CD4-positive, alpha-beta T cell treated with Interleukin-2 at 100 ng/mL for 4 hours (primary cell): ENCODE measurements at regions not wholly inside any gene's neighbourhood (a gene's known extent, or its start where the extent isn't known, plus 50 kb on each side); places are given as distances from the start of the nearest gene placed in this dataset.

ENCODE experiments used
- DNase-seq: peaks from one replicate; pipeline ENCODE4 v3.0.0-alpha.2; 2020; ENCODE audit warnings: low spot score

DNA sequence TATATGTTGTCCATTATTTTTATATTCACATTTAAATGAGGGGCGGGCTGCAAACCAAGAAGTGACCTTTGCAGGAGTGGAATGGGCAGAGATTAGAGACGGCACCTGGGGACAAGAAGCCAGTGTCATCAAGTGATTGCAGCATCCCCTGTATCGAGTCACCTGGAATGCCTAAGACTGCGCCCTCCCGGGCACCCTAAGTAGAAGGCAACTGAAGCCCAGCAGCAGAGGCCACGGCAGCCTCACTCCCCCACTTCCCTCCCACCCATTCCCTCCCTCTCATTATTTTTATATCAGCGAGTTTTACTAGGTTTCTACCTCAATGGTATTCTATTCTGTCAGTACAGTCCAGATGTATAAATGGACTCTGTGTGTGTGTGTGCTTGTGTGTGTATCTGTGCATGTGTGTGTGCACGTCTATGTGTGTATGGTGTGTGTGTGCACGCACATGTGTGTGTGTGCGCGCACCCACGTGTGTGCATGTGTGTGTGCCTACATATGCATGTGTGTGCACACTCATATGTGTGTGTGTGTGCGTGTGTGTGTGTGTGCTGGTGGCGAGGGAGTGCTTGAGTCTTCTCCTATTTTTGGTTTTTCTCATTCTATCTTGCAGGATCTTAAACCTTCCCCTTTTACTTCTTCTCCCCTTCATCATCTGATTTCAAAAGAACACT, 106.8 kb upstream of the SLC66A3 start:
- no peak for DNase-seq

DNA sequence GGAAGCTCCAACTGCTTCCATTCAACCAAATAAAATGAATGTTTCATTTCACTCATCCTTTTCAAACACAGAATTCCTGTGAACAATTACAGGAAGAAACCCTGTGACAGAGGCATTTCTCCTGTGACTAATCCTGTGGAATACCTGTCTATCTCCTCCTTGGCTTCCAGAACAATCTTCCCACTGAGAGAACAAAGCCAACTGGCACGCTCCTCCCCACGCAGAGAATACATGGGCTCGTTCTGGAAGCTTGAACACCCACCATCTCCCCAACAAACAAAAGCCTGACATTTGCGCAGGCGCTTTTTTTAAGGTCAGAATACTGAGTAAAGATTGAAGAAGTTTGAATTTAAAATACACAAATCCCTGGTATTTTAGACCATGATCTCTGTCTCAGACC, 104.7 kb upstream of the SLC66A3 start:
- DNase-seq = no peak

DNA sequence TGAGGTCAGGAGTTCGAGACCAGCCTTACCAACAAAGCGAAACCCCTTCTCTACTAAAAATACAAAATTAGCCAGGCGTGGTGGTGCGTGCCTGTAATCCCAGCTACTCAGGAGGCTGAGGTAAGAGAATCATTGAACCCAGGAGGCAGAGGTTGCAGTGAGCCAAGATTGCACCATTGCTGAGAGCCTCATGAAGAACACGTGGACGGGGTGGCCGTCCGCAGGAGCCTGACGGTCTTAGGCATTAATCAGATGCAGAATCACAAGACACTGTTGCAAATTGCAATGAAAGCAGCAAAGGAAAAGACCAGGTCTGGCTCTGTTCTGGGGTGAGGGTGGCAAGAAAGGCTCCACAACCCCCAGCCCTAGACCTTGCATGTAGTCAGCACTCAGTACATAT, 104.0 kb upstream of the SLC66A3 start:
- no peak for DNase-seq

DNA sequence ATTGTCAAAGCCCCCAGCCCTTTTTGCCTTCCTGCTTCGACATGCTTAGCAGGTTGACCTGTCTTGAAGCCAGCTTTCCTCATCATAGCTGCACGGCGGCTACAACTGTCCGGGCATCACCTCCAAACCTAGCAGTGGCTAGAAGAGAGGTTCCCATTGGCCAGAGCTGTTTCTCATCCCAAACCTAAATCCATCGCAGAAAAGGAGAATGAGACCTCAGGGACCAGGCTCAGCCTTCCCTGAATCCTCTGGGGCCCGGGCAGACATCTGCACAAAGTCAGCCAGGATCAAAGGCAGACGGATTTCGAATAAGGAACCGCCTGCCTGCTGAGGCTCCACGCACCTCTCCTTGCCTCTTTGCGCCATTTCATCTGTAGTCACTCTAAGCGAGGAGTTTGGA, 101.7 kb upstream of the SLC66A3 start:
- DNase-seq = no peak

DNA sequence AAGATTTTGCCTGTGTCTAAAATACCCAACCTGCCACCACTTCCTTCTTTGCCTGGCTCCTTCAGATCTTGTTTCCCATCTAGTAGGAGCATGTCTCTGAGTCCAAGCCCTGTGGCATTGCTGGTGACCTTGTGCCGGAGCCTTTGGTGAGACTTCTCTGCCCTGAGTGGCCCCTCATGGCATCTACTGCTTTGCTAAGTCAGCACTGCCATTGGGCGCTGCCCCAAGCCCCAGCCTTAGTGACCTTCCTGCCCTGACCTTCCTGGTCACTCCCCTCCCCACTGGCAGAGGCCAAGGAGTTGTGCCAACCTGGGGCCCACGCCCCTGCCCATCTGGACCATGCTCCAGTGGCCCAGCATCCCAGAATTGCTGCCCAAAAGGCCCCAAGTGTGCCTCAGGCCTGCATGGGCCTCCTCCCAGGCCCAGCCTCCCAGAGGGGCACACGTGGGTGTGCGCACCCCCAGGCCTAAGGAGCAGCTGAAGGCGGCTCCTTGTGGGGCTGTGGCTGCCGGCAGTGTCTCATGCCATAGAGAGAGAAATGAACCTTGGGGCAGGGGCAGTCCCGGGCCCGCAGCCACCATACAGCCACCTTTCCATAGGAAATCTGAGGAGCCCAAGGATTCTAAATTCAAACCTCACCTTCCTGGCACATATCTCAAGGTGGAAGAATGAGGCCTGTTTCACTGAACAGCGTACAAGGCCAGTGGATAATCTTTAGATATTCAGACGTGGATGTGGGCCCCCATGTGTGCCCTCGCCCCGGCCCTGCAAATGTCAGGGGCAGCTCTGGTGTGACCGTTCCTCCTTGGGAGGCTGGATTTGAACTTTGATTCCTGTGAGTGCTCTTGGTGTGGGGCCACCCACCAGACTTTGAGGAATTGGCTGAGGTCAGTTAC, 100.2 kb upstream of the SLC66A3 start:
- DNase-seq = no peak

DNA sequence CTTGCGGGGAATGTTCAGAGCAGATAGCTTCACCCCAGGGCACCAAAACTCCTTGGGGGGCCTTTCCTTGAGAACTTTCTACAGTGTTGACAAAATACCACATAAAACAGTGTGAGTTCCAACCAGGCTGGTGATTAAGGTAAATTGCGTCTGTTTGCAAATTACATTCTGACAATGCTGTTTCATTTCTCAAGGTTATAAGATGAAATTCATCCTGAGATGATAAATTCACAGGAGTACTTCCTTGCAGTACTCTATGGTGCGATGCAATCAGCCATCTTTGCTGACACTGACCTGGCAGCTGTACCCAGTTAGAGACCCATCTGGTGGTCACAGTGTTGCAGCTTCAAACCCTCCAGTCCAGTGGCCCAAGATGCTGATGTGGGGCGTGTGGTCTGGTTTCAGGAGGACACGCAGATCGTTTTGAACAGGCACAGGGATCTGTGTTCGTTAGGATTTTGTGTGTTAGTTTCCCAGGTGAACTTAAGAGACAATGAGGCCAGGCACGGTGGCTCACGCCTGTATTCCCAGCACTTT, 99.5 kb upstream of the SLC66A3 start:
- no peak for DNase-seq

DNA sequence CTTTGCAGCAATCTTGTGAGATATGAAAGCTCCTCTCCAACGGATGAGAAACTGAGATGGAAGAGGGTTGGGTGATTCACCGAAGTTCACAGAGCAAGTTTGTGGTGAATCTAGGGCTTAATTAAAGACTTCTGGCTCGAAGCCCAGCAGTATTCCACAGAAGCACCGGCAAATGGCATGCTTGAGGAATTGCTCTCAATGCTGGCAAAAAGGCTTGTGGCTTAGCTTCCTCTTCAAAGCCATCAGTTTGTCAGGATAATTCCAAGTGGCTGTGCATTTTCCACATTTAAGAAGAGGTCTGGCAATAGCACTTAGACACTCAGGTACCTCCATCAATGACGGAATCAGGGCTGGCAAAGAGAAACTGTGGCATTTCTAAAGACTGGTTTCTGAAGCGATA, 98.7 kb upstream of the SLC66A3 start:
- DNase-seq = no peak

DNA sequence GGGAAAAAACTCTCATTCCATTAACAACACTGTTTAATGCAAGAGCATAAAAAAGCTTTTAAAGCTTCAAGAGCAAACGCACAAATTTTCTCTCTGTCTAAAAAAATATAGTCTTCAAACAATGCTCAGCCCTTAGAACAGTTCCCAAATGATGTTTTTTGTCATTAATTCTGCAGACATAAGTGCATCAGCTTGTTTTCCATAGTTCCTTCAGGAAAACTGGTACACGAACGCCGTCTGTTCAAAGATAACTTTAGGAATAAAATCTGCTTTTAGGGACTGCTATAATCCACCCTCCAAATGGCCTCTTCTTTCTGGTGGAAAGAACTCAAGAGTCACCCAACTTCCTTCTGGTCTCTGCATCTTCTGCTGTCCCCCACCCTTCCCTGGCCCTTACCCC, 98.2 kb upstream of the SLC66A3 start:
- DNase-seq = no peak

DNA sequence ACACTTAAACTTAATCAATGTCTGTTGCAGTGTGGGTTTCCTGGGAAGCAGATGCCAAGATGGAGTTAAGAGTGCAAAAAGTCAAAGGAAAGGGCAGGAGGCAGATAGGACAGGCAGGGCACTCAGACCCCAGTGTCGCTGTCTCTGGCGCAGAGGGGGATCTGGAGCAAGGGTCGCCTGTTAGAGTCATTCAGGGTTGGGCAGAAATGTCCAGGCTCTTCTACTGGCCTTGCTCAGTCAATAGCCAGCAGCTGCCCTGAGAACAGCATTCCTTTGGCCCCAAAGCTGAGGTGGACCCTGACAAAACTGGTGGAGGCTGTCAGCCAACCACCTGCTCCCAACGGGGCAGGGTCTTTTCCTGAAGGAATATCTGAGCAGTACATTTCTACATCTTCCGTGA, 97.1 kb upstream of the SLC66A3 start:
- no peak for DNase-seq

DNA sequence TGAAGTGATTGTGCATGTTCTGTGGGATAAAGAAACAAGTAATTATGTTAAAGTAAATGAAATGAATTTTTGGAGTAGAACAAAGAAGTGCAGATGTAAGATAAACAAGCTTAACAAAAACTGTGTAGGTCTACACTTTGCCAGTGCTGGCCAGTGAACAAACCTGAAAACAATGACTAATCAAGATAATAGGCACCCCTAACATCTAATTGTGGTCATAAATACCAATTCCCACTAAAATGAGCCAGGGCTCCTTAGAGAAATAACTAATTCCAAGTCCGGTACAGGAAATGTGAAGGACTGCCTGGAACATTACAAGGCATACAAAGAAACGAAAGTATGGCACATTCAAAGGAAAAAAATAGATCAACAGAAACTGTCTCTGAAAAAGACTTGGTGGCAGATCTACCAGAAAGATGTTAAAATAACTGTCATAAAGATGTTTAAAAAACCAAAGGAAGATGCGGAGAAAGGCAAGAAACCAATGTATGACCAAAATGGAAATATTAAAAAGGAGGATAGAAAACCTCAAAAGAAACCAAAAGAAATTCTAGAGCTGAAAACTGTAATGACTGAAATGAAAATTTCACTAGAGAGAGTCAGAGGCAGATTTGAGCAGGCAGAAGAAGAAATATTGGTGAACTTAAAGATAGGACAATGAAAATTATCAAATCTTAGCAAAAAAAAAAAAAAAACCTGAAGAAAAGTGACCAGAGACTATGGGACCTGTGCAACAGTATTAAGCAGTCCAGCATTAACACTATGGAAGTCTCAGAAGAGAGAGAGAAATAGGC, 94.7 kb upstream of the SLC66A3 start:
- no peak for DNase-seq

DNA sequence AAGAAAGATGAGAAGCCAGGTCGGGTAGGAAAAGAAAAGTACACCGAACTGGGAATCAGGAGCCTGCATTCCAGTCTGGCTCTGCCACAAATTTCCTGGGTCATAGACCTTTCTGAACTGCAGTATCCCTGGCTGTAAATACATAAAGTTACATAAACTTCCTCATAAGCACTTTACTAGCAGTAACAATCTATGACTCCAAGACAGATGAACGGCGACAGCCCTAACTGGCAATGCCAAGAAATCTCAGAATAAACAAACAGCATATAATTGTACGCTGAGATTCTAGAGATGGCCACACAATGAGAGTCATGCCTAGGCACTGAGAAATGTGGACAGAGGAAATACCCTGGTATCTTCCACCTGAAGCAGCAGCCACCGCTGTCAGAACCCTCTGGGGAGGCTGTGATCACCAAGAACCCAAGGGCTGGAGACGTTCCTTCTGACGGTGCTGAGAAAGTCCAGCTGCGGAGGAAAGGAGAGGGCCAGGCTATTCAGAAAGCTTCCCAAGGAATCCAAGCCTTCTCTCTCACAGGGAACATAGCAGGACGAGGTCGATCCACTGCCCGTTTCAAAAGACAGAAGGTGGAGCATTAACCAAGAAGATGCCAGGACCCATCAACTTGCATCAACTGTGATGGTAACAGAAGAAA, 89.3 kb upstream of the SLC66A3 start:
- no peak for DNase-seq

DNA sequence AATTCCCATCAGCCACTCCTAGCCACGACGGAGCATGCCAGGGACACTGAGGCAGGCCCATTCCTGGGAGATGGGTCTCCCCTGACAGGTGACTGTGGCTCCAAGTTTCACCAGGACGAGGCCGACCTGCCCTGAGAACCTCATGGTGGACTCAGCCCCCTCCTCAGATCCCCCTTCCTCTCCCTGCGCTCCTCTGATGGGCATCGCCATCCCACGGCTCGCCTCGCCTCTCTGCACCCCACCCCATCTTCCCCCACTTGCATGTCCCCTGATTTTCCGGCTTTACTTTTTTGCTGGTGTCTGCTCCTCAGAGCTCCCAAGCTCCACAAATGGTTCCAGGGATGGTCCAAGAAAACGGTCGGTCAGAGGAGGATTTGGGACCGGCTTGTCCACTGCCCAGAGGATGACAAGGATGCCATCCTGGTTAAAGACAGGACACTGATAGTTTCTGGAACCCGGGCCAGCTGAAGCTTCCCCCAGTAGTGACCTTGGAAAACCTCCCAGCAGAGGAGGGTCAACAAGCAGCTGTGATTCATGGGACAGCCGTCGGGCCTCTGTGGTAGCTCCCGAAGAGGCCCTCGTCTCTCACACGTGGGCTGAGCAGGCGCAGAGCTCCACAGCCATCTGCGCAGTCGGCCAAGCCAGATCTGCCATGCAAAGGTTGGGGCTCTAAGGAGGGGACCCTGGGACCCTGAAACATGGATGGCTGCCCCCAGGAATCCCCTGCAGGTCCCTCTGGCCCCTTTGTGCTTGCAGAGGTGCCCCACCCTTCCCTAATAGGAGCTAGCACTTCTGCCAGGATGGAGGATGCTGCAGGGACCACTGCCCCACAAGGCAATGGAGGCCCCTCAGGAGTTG, 87.8 kb upstream of the SLC66A3 start:
- DNase-seq = no peak

DNA sequence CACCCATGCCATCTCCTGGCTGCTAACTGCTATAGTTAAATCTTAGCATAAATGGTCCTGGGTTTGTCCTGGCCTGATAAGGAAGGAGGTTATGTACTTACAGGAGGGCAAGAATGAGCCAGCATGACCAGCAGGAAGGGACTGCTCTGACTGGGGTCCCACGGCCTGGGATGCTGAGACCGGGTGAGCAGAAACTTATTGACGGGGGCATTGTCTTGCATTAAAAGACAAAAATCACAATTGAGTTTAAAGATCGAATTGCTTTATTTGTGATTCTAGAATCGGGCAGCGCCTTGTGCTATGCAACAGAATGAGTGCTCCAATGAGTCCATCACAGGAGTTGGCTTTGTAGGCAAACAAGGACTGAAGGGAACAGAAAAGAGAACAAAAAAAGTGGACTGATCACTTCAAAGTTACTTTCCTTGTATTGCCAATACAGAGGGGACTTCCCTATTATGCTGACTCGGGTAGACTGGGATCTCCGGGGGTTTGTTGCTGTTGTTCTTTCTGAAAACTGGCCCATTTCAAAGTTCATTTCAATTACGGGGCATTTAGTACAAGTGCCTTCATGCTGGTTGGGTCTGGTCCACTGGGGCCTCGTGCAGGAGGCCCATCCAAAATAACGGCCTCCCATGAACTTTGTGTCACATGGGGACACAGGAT, 87.1 kb upstream of the SLC66A3 start:
- no peak for DNase-seq

DNA sequence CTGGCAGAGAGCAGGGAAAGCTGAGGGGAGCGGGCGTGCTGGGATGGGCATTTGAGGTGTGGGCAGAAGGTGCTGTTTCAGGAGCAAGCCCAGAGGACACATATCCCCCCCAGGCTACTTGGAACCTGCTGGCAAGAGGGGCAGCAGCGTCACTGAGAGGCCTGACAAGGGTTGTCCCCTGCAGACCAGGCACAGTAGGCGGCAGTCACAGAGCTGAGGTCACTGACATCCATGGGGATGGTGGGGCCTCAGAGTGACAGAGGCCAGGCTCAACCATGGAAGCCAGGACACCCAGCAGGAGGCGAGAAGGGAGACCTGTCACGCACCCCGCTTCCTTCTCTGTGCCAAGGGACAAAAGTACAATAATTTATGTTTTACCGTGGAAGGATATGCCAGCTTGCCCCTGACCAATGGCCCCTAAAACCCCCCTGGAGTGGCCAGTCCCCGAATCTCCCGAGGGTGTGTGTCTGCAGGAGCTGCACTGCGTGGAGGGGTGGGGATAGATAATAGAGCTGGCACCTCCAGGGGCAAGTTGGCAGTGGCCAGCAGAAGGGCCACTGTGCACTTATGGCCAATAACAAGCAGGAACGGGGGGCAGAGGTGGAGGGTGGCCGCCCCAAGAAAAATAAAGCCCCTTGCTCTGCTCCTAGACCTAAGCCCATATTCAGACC, 86.3 kb upstream of the SLC66A3 start:
- no peak for DNase-seq

DNA sequence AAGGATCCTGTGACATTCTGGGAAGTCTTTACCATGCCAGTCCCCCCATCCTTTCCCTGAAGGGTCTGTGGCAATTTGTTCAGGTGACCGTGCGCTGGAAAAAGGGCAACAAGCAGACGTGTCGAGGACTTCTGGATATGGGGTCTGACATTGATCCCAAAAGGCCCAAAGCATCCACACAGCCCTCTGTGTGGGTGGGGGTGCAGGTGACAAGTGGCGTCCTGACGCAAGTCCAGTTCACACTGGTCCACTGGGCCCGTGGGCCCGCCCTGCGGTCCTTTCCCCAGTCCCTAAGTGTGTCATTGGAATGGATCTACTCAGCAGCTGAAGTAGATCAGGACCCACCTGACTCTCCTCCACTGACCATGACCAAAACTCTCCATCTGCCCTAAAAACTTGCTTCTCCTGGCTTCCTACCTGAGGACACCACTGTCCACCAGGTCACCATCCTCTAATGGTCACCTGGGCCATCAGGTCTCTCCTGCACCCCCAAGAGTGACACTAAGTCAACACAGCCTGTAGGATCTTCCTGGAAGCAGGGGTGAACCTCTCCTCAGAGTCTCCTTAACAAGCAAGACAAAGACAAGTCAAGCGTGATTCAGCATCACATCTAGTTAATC, 85.6 kb upstream of the SLC66A3 start:
- DNase-seq = no peak

DNA sequence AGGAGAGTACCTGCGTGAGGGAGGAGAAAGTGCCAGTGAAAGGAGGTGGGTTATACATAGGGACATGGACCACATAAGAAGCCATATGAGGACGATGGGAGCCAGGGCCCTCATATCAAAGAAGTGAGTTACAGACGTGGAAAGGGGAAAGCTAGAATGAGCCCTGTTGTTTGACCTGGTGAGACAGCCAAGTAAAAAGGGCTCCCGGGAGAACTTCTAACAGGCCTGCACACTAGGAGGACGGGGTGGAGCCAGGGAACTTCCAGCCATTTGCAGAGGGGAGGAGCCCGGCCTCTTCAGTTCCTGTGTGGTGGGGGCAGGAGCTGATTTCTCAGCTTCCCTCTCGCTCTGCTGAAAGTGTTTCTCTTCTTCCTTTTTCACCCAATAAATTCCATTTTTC, 84.1 kb upstream of the SLC66A3 start:
- DNase-seq = peak; percentile 2

DNA sequence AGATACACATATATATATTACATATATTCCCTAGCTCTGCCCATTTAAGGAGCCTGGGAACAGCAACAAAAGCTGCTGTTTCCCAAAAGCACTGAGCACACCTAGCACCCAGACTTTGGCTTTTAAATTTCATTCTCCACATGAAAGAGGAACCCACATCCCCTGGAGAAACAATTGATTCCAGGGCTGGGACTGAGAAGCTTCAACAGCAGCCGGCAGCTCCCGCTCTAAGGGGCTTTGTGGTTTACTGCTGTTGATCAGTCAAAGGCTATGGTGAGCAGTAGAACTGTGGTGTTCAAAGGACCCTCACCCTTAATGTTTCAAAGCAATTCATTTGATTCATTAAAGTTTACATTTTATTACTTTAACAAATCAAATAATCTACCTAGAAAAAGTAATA, 83.3 kb upstream of the SLC66A3 start:
- no peak for DNase-seq

DNA sequence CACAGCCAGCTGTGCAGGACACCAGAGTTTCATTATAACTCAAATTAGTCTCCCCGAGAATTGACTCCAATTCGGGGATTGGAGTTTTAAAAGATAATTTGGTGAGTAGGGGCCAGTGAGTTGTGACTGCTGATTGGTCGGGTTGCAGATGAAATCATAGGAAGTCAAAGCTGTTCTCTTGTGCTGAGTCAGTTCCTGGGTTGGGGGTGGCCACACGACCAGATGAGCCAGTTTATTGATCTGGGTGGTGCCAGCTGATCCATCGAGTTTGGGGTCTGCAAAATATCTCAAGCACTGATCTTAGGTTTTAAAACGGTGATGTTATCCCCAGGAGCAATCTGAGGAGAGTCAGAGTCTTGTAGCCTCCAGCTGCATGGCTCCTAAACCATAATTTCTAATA, 82.7 kb upstream of the SLC66A3 start:
- DNase-seq = no peak

DNA sequence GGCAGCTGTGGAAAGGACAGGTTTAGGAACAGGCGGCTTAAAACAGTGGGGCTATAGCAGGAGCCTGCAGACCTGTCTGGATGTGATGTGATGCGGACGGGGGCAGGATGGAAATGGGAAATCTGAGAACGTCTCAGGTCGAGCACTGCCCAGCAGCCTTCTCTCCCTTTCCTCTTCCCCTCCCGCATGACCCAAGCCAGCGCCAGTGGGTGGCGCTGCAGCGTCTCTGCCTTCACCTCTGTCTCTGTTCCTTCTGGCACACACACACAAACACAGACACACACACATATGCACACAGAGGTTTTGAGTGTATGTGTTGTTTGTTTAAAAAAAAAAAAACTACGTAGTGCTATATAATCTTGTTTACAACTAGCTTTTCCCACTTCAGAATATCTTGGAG, 82.0 kb upstream of the SLC66A3 start:
- DNase-seq = no peak

DNA sequence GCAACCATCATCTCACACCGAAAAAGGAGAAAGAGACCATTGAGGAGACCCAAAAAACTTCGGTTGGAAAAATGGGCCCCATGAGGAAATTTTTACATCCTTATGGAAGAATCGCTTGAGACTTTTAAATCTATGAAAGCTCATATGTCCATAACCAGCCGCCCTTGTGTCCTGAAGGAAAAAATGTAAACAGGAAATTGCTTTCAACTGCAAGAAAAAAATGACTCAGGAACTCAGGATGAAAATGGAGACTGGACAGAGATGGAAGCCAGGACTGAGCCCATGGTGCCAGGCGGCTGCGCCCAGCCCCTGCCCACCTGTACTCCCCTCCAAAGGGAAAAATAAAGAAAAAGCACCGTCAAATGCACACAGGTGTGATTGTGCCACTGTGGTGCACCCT, 81.5 kb upstream of the SLC66A3 start:
- no peak for DNase-seq
